BJ (cell line): ENCODE measurements at regions not wholly inside any gene's neighbourhood (a gene's known extent, or its start where the extent isn't known, plus 50 kb on each side); places are given as distances from the start of the nearest gene placed in this dataset.

Experiments used
- CTCF ChIA-PET: fragments of 350-600 bp; formaldehyde crosslinking; extraction: SDS; loops from one replicate; lab custom pipeline; 2021; ENCODE audit warnings: antibody characterized with exemption, inconsistent platforms; lab: Yijun Ruan, JAX
- POLR2A ChIA-PET: fragments of 300-600 bp; sonication (Branson Sonifier 250); formaldehyde crosslinking; extraction: SDS; loops from one replicate; lab custom pipeline; 2021; ENCODE audit warnings: antibody characterized with exemption; lab: Charles Lee
- DNase-seq: peaks from one replicate; pipeline ENCODE4 v3.0.0-alpha.2; 2011; ENCODE audit warnings: low read depth
- H3K27me3 ChIP-seq: 2 replicates; pipeline ENCODE4 v1.6.0; 2011; ENCODE audit warnings: low read length; ENCODE audit not compliant: control insufficient read depth, insufficient read depth
- H3K36me3 ChIP-seq: 2 replicates; pipeline ENCODE4 v1.5.1; 2011; ENCODE audit warnings: low read length; ENCODE audit not compliant: control insufficient read depth, insufficient read depth
- H3K4me3 ChIP-seq: 2 replicates; pipeline ENCODE4 v1.5.1; 2011; ENCODE audit warnings: low read depth, mild to moderate bottlenecking, control low read depth, low read length
- TF ChIP-seq, protein P1 (sequence below): IDR thresholded peaks from 2 replicates; pipeline ENCODE4 v1.5.1; 2011; ENCODE audit warnings: low read depth, mild to moderate bottlenecking, control low read depth, inconsistent platforms, low read length, moderate library complexity; ENCODE audit not compliant: insufficient read depth

DNA sequence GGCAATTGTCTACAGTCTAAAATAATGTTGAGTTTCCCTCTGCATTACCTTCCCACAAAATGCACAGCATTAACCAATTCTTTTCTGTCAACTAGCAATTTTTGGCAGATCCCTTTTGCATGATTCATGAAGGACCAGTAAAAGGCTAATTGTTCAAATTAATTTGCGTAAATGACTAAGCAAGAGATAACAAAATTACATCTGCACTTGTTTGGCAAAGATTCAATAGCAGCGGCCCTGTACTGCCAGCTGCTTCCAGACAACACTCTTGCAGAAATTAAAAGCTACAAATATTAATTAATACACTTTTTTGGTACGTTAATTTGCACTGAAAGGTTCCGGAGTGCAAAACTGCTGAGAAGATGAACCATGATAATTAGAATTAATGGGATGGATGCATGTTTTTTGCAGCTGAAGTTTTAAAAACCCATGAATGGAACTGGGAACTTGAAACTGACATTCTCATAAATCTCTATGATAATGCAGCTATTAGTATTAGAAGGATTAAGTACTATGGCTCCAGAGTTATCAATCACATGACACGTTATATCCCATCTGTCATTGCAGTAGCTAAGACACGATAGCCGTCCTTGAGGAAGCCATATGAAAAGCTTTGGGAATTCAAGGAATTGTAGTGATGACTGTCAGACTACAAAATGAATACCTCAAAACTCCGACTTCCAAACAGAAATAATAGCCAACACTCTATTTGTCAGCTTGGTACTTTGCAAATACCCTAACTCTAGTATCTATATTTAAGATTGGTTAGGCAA, 1268.3 kb upstream of the ACVR2A start:
- no peak for DNase-seq
- Histone ChIP-seq H3K27me3 (no peaks in the 10 kb centered on the region), H3K36me3 (no peaks in the 10 kb centered on the region), H3K4me3 (no peak overlapping the region)
- CTCF ChIA-PET: no interaction called here
- TF ChIP-seq, protein P1, sequence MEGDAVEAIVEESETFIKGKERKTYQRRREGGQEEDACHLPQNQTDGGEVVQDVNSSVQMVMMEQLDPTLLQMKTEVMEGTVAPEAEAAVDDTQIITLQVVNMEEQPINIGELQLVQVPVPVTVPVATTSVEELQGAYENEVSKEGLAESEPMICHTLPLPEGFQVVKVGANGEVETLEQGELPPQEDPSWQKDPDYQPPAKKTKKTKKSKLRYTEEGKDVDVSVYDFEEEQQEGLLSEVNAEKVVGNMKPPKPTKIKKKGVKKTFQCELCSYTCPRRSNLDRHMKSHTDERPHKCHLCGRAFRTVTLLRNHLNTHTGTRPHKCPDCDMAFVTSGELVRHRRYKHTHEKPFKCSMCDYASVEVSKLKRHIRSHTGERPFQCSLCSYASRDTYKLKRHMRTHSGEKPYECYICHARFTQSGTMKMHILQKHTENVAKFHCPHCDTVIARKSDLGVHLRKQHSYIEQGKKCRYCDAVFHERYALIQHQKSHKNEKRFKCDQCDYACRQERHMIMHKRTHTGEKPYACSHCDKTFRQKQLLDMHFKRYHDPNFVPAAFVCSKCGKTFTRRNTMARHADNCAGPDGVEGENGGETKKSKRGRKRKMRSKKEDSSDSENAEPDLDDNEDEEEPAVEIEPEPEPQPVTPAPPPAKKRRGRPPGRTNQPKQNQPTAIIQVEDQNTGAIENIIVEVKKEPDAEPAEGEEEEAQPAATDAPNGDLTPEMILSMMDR: no peak
- POLR2A ChIA-PET: no interaction called here

GRCh38 chr2:146572598-146572997, 1272.2 kb upstream of the ACVR2A start:
- TF ChIP-seq, protein P1: no peak
- peak; percentile 28 for DNase-seq
- POLR2A ChIA-PET: no interaction called here
- no peaks in the 10 kb centered on the region; the same call in 1 of the 2 replicates for H3K27me3 ChIP-seq
- CTCF ChIA-PET: no interaction called here
- no peak overlapping the region for H3K4me3 ChIP-seq
- no peaks in the 10 kb centered on the region for H3K36me3 ChIP-seq

GRCh38 chr2:146561996-146562395, 1282.8 kb upstream of the ACVR2A start:
- ChIA-PET CTCF (no interaction called here), POLR2A (no interaction called here)
- Histone ChIP-seq H3K4me3 (no peak overlapping the region), H3K36me3 (no peaks in the 10 kb centered on the region), H3K27me3 (no peaks in the 10 kb centered on the region)
- TF ChIP-seq, protein P1: no peak
- no peak for DNase-seq

- DNase-seq: no peak
- POLR2A ChIA-PET: no interaction called here
- CTCF ChIA-PET: no interaction called here
- H3K4me3 ChIP-seq: no peak overlapping the region
- H3K27me3 ChIP-seq: no peaks in the 10 kb centered on the region; the same call in 1 of the 2 replicates
- no peaks in the 10 kb centered on the region for H3K36me3 ChIP-seq
- TF ChIP-seq, protein P1: no peak
Measured at GRCh38 chr2:146547236-146547635, 1297.6 kb upstream of the ACVR2A start.

DNA sequence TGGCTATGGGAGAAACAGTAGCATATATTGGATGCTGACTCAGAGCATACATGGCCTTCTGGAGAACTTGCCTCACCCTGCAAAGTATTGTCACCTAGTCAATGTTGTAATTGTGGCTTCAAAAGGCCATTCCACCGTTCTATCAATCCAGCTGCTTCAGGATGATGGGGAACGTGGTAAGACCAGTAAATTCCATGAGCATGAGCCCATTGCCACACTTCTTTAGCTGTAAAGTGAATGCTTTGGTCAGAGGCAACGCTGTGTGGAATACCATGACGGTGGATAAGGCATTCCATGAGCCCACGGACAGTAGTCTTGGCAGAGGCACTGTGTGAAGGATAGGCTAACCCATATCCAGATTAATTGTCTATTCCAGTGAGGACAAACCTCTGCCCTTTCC, 1300.1 kb upstream of the ACVR2A start:
- H3K36me3 ChIP-seq: no peaks in the 10 kb centered on the region
- TF ChIP-seq, protein P1: no peak
- no peak for DNase-seq
- H3K27me3 ChIP-seq: no peaks in the 10 kb centered on the region
- POLR2A ChIA-PET: no interaction called here
- H3K4me3 ChIP-seq: no peak overlapping the region
- CTCF ChIA-PET: interaction anchor here (0.8 kb wide), 1 partner anchor 14 kb away, joined by 3 read pairs; no protein-coding TSS in a partner anchor
